ENCODE measurements at regions not wholly inside any gene's neighbourhood (a gene's known extent, or its start where the extent isn't known, plus 50 kb on each side); places are given as distances from the start of the nearest gene placed in this dataset.

DNA sequence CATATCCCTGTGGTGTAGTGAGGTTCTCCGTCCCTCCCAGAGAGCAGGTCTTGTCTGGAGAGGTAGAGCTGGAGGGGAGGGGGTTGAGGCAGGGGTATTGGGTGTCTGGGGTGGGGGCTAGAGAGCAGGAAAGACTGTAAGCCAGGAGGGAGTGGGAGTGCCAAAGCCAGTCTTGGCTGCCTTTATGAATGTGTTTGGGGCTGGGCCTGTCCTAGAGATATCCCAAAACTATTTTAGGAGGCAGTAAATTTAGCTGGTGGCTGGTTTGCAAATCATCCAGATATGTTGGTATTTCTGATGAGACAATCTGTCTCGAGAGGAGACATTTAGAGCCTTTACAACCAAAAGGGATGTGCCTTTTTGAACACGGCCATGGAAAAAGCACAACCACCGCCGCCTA is 166.6 kb downstream of the TLE3 start:
- DNase-seq, result no peak

DNA sequence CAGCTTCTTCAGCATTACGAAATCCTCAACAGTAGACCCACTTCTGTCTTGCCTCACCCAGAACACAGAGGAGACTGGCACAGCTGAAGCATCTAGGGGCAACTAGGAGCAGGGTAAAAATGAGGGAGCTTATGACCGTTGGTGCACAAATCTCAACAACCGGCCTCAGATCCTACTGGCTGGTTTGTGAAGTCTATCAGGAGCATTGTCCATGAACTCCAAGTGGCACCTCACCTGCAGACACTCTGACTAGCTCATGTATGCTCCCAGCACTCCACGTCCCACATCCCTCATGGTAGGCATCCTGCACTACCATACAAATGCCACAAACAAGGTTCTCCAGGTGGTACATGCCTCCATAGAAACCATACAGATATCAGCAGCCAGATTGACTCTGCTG is 163.1 kb downstream of the TLE3 start:
- DNase-seq, result no peak

DNA sequence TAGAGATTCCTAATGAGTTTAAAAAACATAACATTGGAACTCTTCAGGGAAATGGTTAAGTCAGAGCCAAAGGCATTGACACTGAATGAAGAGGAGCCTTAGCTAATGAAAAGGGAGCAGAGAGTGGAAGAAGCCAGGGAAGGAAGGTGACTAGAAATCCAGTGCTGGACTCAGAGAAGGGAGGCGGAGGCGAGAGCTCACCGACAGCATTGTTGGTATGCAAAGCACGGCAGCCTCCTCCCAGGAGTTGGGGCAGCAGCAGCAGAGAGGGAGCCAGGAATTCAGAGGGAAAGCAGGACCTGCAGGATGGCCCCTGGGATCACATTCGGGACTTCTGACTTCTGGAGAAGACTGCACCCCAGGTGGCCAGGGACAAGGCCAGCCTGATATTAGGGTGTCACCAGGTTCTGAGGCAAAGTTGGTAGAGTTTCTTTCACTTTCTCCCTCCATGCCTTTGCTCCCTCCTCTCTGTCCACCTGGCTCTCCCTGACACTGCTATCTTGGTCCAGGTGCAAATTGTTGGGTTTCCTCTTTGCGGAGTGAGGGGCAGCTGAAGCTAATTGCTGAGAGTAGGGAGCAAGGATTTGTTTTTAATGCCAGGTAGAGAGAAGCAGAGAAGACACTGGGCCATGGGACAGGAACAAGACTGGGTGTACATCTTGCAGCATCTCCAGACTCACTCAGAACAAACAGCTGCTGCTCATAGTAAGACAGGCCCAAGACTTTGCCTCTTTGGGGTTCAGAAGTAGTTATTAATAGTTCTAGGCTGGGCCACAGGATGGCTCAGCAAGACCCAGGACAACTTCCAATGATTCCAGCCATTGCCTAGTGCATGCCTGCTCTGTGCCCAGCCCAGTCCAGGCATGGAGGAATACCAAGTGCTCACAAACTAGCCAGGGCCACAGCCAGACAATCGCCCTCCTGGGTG is 157.9 kb downstream of the TLE3 start:
- no peak for DNase-seq

DNA sequence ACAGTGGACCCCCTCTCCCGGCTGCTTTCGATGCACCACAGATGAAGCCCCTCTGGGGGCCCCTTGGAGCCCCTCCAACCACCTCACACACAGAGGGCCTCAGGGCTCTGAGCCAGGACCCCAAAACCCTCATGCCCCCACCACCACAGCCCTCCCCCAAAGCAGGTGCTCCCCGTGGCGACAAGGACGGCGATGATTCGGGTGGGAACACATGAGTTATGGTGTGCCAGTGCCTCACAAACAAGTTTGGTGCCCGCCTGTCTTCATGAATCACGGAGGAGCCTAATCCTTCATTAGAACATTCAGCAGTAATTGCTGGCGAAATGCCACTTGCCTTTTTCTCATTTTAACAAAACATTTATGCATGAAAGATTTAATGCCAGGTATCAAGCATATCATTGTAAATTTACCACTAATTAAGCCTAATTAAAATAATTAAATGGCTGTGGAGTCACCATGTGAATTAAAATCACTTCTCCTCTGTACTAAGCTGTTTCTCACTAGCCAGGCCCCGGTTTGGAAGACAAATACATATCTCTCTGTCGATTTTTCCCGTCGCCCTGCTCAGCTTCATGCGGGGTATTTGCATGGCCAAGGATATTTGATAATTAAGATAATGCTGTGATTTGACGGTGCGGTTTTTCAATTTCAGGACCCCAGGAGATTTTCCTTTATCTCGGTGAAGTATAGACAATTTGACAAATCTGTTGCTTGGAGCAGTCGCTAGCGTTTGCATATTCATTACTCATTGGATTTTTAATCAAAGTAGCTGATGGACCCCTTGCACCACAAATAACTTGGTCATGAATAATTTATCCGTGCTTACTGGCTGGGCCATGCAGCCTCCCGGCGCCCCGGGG is 157.0 kb downstream of the TLE3 start:
- no peak for DNase-seq

DNA sequence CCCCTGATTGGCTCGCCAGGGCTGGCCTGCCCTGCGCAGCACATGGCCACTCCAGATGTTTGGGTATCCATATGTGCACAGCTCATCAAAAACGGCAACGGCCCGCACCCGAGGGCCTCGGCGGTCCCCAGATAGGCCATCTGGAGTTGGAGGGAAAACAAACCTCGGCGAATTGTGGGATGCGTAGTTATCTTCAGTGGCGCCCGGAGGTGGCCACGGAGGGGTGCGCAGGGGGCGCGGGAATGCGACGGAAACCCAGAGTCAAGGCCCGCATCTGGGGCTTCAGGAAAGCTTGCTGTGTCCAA is 156.5 kb downstream of the TLE3 start:
- no peak for DNase-seq

DNA sequence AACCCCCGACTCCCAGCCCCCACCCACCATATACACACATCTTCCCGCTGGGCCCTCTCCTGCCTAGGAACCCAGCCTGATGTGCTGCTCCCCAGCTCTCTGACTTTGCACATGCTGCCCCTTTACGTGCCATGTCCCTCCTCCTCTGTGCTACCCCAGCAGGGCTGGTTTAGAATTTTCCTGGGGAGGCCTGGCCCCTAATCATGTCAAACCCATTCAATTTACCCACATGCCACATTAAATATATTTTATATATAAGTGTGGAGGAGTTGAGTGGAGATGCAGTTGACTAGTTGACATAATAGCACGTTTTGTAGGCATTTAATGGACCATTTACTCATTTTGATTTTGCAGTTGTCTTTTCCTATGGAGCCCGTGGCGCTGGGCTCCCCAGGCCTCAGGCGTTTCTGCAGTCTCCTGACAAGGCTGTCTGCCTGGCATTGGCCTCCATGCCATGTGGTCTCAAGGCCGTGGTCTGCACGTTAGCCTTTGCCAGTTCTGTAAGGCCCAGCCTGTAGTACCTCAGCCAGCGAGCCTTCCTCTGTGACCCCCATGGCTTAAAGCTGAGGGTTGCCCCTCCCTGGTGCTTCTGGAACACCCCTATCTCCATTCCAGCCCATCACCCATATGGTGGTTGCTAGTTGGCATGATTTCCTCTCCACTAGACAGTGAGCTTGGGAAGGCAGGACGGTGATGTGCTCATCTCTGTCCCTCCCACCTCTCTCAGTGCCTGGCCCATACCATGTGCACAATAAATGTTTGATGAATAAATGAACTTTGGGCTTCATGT is 155.8 kb downstream of the TLE3 start:
- no peak for DNase-seq

DNA sequence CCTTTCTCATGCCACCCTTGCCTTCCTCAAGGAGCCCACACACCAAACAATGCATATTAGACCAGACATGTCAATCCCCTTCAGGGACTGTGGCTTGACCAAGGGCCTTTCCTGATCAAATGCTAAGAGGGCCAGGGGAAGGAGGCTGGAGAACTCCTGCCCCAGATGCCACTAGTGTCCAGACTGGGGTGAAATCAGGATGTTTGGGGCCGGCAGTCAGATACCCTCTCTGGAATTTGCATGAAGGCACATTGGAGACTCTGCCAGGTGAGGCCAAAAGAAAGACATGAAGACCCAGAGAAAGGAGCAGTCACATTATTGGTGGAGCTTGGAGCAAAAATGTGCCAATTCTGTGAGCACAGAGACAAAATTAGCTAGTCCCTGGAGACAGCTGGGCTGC is 154.1 kb downstream of the TLE3 start:
- DNase-seq, result no peak

DNA sequence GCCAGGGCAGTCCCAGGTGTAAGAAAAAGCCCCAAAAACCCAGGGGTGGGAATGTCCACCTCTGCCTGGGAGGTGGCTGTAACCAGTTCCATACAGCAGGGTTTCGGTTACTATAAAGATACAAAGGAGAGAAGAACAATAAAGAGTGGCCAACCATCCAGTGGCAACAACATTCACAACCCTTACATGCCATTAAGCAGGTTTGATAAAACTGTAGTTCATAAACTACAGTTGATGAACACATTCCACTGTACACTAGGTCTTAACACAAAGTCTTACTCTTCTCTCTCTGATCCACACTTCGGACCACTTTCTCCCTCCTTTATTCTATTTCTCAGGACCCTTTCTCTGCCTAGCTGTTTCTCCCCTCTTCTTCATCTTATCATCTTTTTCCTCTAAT is 152.0 kb downstream of the TLE3 start:
- DNase-seq, result no peak

DNA sequence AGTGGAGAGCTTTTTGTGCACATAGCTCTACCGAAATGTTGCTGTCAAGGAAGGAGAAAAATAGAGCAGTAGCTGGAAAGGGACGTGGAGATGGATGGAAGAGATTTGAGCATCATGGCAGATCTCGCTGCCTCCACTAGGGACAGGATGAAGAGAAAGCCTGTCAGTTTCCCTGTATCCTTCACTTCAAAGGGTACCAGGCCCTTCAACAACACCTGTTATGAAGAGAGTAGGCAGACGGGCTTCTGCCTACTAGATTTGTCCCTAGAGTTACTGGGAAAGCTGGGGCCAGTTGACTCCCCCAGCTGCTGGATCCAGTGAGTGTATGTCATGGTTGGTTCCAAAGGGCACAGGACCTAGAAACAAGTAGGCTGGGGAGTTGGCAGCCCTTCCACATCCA is 150.8 kb downstream of the TLE3 start:
- DNase-seq, result no peak

DNA sequence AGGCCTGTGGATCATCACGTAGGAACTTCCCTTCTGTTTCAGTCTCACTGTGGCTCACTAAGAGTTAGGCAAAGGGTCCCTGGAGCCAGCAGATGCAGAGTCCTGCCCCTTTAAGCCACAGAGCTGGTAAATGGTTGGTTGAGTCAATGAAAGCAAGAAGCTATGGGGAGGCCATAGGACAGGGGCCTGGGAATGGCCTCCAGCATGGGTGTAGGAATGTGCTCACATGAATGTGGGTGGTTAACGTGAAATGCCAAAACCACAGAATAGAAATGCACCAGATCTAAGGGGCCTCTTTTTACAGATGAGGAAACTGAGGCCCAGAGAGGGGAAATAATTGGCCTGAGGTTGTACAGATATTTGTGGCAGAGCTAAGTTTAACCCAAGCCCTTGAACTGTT is 150.3 kb downstream of the TLE3 start:
- DNase-seq, result no peak

DNA sequence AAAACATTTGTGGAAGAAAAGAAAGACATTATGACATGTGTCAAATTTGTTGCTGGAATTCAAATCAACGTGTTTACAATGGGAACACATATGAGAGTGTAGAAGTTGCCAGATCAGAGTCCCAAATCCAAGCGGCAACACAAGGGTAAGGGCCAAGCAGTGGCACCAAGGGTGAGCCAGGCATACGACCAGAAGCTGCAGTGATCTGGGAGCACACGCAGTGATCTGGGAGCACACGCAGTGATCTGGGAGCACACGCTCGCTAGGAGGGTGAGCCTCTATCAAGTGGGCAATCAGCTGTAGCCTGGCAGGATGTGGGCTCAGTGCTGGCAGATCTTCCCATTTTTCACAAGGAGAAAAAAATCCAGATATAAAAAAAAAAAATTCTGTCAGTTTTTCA is 148.2 kb downstream of the TLE3 start:
- no peak for DNase-seq

DNA sequence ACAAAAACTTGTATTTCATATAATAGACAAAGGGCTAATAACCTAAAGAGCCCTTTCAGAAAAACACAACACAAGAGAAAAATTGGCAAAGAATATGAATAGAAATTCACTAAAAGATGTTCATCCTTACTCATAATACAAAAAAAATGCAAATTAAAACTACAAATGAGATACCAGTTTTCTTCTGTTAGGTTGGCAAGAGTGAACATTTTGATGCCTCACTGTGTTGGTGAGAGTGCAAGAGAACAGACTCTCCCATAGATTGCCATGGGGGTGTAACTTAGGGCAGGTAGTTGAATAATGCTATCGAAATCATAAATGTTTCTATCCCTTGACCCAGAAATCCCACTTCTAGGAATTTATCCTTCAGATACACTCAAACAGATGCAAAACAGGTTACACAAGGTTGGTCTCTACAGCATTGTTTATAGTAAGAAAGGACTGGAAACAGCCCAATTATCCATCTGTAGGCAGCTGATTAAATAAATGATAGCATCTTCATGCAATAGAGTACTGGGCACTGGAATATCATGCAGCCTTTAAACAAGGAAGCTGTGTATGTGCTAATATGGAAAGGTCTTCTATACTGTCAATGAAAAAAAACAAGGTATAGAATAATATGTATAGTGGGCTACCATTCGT is 146.3 kb downstream of the TLE3 start:
- DNase-seq, result no peak

DNA sequence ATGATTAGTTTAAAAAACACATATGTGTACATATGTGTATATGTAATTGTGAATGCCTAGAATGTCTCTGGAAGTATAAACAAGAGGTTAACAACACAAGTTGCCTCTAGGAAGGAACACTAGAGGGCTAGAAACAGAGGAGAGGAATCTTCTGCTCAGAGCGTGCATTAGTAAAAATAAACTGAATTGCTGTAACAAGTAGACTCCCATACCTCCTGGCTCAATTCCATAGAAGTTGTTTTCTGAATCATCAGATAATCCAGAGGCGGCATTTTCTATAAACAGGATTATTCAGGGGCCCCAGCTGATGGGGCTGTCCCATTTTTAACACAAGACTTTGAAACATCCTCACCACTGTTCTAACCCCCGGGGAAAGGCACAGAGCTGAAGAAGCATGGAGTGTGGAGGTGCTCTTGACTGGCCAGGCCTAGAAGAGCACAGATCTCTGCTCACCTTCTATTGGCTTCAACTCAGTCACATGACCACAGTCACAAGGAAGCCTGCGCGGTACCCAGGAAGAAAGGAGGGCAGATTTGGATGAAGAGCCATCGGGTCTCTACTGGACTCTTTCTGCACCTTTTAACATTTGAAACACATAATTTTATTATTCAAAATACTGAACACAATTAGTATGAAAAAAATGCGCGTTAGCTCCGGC is 145.7 kb downstream of the TLE3 start:
- DNase-seq, result no peak

DNA sequence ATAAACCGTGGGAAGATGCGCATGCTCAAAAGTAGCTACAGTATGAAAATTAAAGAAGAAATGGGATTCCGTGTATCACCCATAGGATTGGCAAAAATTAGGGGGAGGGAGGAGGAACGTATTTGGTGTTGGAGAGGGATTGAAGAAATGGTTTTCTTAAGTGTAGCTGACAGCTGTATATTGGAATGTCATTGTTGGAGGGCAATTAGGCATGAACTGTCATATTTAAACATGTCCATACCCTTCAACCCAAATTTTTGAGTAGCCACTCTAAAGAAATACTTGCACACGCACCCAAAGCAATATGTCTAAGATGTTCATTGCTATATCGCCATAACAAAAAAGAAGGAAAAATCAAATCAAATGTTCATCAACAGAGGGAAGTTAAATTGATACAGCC is 144.7 kb downstream of the TLE3 start:
- no peak for DNase-seq

DNA sequence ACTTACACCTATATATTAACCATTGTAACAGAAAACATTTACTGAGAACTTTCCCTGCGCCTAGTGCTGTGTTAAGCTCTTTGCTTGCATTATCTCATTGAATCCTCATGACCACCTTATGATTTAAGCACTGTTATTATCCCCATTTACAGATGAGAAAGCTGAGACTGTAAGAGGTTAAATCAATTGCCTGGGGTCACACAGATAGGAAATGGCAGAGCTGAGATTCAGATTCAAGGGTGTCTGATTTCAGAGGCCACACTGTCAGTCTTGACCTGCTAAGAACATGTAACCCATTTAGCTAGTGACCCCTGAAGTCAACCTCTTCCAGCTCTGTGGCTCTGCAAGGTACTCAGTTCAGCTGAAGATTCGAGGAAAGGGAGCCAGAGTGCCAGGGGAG is 143.9 kb downstream of the TLE3 start:
- no peak for DNase-seq

DNA sequence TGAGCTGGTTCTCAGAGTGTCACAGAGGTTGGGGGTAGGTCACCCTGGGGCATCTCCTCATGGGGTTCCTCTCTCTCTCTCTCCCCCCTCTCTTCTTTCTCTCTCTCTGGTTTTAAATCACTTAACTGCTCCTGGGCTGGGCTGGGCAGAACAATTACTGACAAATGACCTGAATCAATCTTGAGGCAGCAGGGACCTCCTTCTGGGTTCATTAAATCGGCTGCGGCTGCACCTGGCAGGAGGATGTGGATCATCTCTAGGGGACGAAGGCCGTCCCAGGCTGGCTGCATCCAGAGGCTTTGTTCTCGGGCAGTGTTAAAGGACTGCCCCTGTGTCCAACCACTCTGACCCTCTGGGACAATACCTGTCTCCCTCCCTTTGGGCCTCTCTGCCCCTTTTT is 143.1 kb downstream of the TLE3 start:
- no peak for DNase-seq

DNA sequence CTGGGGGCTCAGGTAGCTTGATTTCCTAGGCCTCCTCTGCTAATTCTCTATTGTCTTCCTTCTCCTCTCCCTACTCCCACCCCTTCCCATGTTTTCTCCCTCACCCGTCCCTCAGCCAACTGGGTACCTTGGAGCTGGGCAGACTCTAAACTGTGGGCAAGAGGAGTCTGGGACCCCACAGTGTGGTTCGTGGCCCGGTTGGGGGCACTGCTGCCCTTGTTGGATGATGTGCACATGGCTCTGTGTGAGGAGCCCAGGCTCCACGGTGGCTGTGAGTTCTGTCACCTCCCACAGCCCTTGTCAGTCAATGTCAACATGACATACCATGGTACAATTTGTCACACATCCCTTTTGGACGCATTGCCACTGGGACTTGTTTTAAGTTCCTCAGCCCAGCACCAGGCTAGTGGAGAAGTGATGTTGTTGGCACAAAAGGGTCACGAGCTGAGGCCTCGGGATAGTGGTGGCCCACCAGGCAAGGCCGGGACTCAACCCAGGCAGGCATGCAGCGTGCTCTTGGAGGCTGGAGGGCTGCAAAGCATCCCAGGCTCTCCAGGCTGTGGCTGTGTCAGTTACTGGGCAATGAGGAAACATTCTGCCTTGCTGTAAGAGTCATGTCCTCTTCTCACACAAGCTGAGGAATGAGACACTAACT is 142.3 kb downstream of the TLE3 start:
- DNase-seq, result no peak

DNA sequence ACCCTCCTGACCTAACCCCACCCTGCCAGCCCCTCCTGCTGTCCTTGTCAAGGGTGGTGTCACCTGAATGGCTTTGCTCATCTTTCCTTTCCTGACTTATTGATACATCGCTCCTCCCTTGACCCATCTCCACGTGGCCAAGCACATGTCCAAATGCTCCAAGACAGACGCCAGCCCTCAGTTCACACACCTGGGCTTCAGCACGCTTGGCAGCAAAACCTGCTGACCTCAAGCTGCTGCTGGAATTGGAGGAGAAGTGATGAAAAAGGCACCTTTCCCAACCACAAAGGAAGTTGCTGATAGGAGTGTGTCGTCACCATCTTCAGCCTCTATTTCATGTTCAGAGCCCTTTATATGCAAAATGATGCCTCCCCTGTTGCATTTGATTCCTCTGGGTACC is 141.3 kb downstream of the TLE3 start:
- no peak for DNase-seq

DNA sequence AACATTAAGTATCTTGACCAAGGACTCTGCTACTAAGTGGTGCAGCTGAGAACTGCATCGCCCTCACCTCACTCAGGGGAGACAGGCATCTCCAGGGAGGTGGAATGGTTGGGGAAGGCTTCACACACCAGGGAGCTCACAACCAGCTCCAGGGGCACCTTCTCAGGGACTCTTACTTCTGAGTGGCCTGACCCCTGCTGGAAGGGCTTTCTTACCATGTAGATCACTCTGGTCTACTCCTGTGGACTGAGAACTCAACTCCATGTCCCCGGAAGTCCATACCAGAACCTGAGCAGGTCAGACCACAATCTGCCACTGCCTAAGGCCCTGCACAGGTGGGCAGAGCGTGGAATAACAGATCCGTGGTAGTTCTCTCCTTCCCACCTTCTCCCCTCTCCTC is 140.5 kb downstream of the TLE3 start:
- peak; percentile 3 for DNase-seq

DNA sequence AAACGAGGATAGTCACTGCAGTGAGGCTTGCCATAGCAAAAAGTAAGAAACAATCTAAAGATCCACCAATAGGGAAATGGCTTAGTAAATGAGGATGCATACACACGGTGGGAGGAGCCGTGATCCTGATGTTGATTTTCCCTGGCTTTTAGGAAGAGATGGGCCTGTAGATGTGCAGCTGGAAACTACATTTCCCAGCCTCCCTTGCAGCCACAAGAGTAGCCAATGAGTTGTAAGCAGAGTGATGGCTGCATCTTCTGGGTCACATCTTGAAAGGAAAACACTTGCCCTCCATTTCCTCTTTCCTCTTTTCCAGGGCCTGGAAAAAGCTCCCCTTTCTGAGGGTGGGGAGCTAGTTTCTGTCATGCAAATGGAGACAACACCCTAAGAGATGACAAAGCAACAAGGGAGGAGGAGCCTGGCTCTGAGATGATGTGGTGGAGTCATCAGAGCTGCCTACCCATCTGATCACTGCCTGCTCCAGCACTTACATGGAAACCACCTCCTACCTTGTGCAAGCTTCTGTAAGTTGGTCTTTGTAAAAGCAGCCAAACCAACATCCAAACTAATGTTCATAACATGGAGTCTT is 139.1 kb downstream of the TLE3 start:
- DNase-seq, result no peak

DNA sequence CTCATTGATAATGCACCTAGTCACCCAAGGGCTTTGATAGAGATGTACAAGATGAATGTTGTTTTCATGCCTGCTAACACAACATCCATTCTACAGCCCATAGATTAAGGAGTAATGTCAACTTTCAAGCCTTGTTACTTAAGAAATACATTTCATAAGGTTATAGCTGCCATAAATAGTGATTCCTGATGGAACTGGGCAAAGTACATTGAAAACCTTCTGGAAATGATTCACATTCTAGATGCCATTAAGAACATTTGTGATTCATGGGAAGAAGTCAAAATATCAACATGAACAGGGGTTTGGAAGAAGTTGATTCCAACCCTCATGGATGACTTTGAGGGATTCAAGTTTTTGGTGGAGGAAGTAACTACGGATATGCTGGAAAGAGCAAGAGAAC is 135.2 kb downstream of the TLE3 start:
- no peak for DNase-seq

DNA sequence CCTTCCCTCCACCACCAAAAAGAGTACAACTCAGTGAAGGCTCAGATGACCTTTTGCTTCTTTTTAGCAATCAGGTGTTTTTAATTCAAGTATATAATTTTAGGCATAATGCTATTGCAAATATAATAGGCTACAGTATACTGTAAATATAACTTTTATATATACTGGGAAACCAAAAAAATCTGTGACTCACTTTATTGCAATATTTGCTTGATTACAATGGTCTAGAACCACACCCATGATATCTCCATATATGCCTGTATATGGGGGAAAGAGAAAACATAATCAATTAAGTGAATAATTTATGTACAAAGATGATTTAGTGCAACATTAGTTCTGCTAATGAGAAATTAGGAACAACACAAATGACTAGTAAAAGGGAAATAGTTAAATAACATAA is 134.3 kb downstream of the TLE3 start:
- DNase-seq, result no peak
